ENCODE measurements at regions not wholly inside any gene's neighbourhood (a gene's known extent, or its start where the extent isn't known, plus 50 kb on each side); places are given as distances from the start of the nearest gene placed in this dataset.

- Histone ChIP-seq H3K79me2 (ENCODE audit: insufficient read depth, low read length) (no peaks in the 10 kb centered on the region), H3K4me1 (ENCODE audit: insufficient read depth, low read length, severe bottlenecking) (no peaks in the 10 kb centered on the region), H3F3A (ENCODE audit: insufficient read depth, low read length) (no peaks in the 10 kb centered on the region), H3K27me3 (ENCODE audit: insufficient read depth, low read length) (no peaks in the 10 kb centered on the region), H3K36me3 (ENCODE audit: insufficient read depth, low read length) (no peaks in the 10 kb centered on the region), H3K4me2 (ENCODE audit: low read length) (no peak overlapping the region), H3K27ac (ENCODE audit: low read depth, low read length, poor library complexity, severe bottlenecking) (no peak overlapping the region), H3K9me2 (ENCODE audit: low read depth, low read length) (no peaks in the 10 kb centered on the region), H3K9me3 (ENCODE audit: low read length) (no peaks in the 10 kb centered on the region), H4K20me1 (ENCODE audit: insufficient read depth, low read length) (no peaks in the 10 kb centered on the region), H2AFZ (ENCODE audit: low read length) (no peak overlapping the region), H3K9ac (ENCODE audit: low read length) (no peak overlapping the region), H3K4me3 (ENCODE audit: low read depth, low read length, poor library complexity, severe bottlenecking) (no peak overlapping the region)
- TF ChIP-seq, protein P1, sequence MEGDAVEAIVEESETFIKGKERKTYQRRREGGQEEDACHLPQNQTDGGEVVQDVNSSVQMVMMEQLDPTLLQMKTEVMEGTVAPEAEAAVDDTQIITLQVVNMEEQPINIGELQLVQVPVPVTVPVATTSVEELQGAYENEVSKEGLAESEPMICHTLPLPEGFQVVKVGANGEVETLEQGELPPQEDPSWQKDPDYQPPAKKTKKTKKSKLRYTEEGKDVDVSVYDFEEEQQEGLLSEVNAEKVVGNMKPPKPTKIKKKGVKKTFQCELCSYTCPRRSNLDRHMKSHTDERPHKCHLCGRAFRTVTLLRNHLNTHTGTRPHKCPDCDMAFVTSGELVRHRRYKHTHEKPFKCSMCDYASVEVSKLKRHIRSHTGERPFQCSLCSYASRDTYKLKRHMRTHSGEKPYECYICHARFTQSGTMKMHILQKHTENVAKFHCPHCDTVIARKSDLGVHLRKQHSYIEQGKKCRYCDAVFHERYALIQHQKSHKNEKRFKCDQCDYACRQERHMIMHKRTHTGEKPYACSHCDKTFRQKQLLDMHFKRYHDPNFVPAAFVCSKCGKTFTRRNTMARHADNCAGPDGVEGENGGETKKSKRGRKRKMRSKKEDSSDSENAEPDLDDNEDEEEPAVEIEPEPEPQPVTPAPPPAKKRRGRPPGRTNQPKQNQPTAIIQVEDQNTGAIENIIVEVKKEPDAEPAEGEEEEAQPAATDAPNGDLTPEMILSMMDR (IDR thresholded peaks at IDR 0.05; ENCODE audit: low read length): no peak
- TF ChIP-seq EZH2 (IDR thresholded peaks at IDR 0.05; ENCODE audit: borderline replicate concordance, low read length): no peak
These were observed 451.4 kb upstream of the DAB2 start for GRCh38 chr5:39876146-39876545.

DNA sequence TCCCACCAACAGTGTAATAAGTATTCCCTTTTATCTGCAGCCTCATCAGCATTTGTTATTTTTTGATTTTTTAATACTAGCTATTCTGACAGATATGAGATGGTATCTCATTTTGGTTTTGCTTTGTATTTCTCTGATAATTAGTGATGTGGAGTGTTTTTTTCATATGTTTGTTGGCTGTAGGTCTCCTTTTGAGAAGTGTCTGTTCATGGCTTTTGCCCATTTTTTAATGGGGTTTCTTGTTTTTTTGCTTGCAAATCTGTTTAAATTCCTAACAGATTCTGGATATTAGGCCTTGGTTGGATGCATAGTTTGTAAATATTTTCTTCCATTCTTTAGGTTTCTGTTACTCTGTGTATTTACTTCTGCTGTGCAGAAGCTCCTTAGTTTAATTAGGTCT, 445.4 kb upstream of the DAB2 start:
- Histone ChIP-seq H3K9ac (ENCODE audit: low read length) (no peak overlapping the region), H3K4me3 (ENCODE audit: low read depth, low read length, poor library complexity, severe bottlenecking) (no peak overlapping the region), H3K79me2 (ENCODE audit: insufficient read depth, low read length) (no peaks in the 10 kb centered on the region), H3K4me1 (ENCODE audit: insufficient read depth, low read length, severe bottlenecking) (no peaks in the 10 kb centered on the region), H3F3A (ENCODE audit: insufficient read depth, low read length) (no peaks in the 10 kb centered on the region), H3K27ac (ENCODE audit: low read depth, low read length, poor library complexity, severe bottlenecking) (no peak overlapping the region), H3K9me2 (ENCODE audit: low read depth, low read length) (no peaks in the 10 kb centered on the region), H3K36me3 (ENCODE audit: insufficient read depth, low read length) (no peaks in the 10 kb centered on the region), H3K9me3 (ENCODE audit: low read length) (no peaks in the 10 kb centered on the region), H2AFZ (ENCODE audit: low read length) (no peak overlapping the region), H4K20me1 (ENCODE audit: insufficient read depth, low read length) (no peaks in the 10 kb centered on the region), H3K4me2 (ENCODE audit: low read length) (no peak overlapping the region), H3K27me3 (ENCODE audit: insufficient read depth, low read length) (no peaks in the 10 kb centered on the region)
- TF ChIP-seq, protein P1 (IDR thresholded peaks at IDR 0.05; ENCODE audit: low read length): no peak
- no peak for TF ChIP-seq EZH2 (IDR thresholded peaks at IDR 0.05; ENCODE audit: borderline replicate concordance, low read length)

DNA sequence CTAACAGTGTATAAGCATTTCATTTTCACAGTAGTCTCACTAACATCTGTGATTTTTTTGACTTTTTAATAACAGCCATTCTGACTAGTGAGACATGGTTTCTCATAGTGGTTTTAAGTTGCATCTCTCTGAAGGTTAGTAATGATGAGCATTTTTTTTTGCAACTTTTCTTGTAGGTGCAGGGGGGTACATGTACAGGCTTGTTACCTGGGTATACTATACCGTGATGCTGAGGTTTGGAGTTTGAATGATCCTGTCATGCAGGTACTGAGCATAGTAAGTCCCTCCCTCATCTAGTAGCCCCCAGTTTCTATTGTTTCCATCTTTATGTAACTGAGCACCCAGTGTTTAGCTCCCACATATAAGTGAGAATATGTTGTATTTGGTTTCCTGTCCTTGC, 444.6 kb upstream of the DAB2 start:
- Histone ChIP-seq H4K20me1 (ENCODE audit: insufficient read depth, low read length) (no peaks in the 10 kb centered on the region), H3K9me3 (ENCODE audit: low read length) (no peaks in the 10 kb centered on the region), H3K4me2 (ENCODE audit: low read length) (no peak overlapping the region)

More for the DNA sequence above, 444.6 kb upstream of the DAB2 start:
- no peaks in the 10 kb centered on the region for H3K4me1 ChIP-seq (ENCODE audit: insufficient read depth, low read length, severe bottlenecking)
- H3K9me2 ChIP-seq (ENCODE audit: low read depth, low read length): no peaks in the 10 kb centered on the region
- H3K36me3 ChIP-seq (ENCODE audit: insufficient read depth, low read length): no peaks in the 10 kb centered on the region
- no peak overlapping the region for H2AFZ ChIP-seq (ENCODE audit: low read length)
- no peak for TF ChIP-seq EZH2 (IDR thresholded peaks at IDR 0.05; ENCODE audit: borderline replicate concordance, low read length)
- TF ChIP-seq, protein P1 (IDR thresholded peaks at IDR 0.05; ENCODE audit: low read length): no peak
- H3F3A ChIP-seq (ENCODE audit: insufficient read depth, low read length): no peaks in the 10 kb centered on the region
- H3K9ac ChIP-seq (ENCODE audit: low read length): no peak overlapping the region
- no peaks in the 10 kb centered on the region for H3K27me3 ChIP-seq (ENCODE audit: insufficient read depth, low read length)
- H3K4me3 ChIP-seq (ENCODE audit: low read depth, low read length, poor library complexity, severe bottlenecking): no peak overlapping the region
- no peaks in the 10 kb centered on the region for H3K79me2 ChIP-seq (ENCODE audit: insufficient read depth, low read length)
- H3K27ac ChIP-seq (ENCODE audit: low read depth, low read length, poor library complexity, severe bottlenecking): no peak overlapping the region
